ENCODE measurements at regions not wholly inside any gene's neighbourhood (a gene's known extent, or its start where the extent isn't known, plus 50 kb on each side); places are given as distances from the start of the nearest gene placed in this dataset.

GRCh38 chr1:208557046-208557722 lies 313.0 kb upstream of the PLXNA2 start (continued):
- no peak for TF ChIP-seq ZNF449 (tag by site-specific recombination; IDR thresholded peaks at IDR 0.05)
- no peak for TF ChIP-seq ZNF324 (tag by site-specific recombination; IDR thresholded peaks at IDR 0.05)

- POLR2A ChIA-PET = no interaction called here
- no peaks in the 10 kb centered on the region for H3K9me3 ChIP-seq (ENCODE audit: control insufficient read depth, insufficient read depth, low read depth, low read length)
- H3K36me3 ChIP-seq (ENCODE audit: control insufficient read depth in 2 of 2, insufficient read depth in 1 of 2, low read length in 2 of 2) = no peaks in the 10 kb centered on the region
- no peak for TF ChIP-seq BCL11A (tag by site-specific recombination; IDR thresholded peaks at IDR 0.05; ENCODE audit: low read depth)
- TF ChIP-seq ZNF837 (tag by site-specific recombination; IDR thresholded peaks at IDR 0.05) = no peak
- no peak for TF ChIP-seq ZNF548 (tag by site-specific recombination; IDR thresholded peaks at IDR 0.05)
- TF ChIP-seq ZNF426 (tag by site-specific recombination; IDR thresholded peaks at IDR 0.05) = no peak
- TF ChIP-seq ZNF473 (tag by site-specific recombination; IDR thresholded peaks at IDR 0.05) = no peak
- TF ChIP-seq KLF17 (tag by site-specific recombination; IDR thresholded peaks at IDR 0.05) = no peak
- no peak for TF ChIP-seq ZNF785 (tag by site-specific recombination; IDR thresholded peaks at IDR 0.05)
- TF ChIP-seq ZNF354C (tag by site-specific recombination; IDR thresholded peaks at IDR 0.05; ENCODE audit: borderline replicate concordance, low read depth) = no peak
- TF ChIP-seq SP2 (tag by site-specific recombination; IDR thresholded peaks at IDR 0.05) = no peak
- TF ChIP-seq ZNF48 (tag by site-specific recombination; IDR thresholded peaks at IDR 0.05) = no peak
- no peak for TF ChIP-seq ZNF37A (tag by site-specific recombination; IDR thresholded peaks at IDR 0.05)
- no peaks in the 10 kb centered on the region for H3K4me1 ChIP-seq (ENCODE audit: control insufficient read depth, insufficient read depth, low read length)
- H3K27ac ChIP-seq (ENCODE audit: extremely low read depth, low read depth, low read length) = no peak overlapping the region
- no peak overlapping the region for H3K4me3 ChIP-seq (ENCODE audit: low read depth, low read length)
- CTCF ChIA-PET = no interaction called here
These were observed 313.5 kb upstream of the PLXNA2 start for GRCh38 chr1:208557723-208558094.

GRCh38 chr1:208559597-208560329 lies 315.6 kb upstream of the PLXNA2 start:
- Histone ChIP-seq H3K27ac (ENCODE audit: extremely low read depth, low read depth, low read length) (no peak overlapping the region), H3K9me3 (ENCODE audit: control insufficient read depth, insufficient read depth, low read depth, low read length) (no peaks in the 10 kb centered on the region), H3K4me1 (ENCODE audit: control insufficient read depth, insufficient read depth, low read length) (no peaks in the 10 kb centered on the region), H3K4me3 (ENCODE audit: low read depth, low read length) (no peak overlapping the region), H3K36me3 (ENCODE audit: control insufficient read depth in 2 of 2, insufficient read depth in 1 of 2, low read length in 2 of 2) (no peaks in the 10 kb centered on the region)
- ChIA-PET CTCF (interaction anchor here (0.7 to 1.0 kb wide), 2 partner anchors 9 to 538 kb away, joined by 3 read pairs; no protein-coding TSS in a partner anchor), POLR2A (no interaction called here)
- TF ChIP-seq ZNF292 (tag by site-specific recombination; IDR thresholded peaks at IDR 0.05; ENCODE audit: borderline replicate concordance, low read depth) (no peak), TCF7L2 (IDR thresholded peaks at IDR 0.05; ENCODE audit: borderline replicate concordance, low read depth, low read length) (no peak), KLF17 (tag by site-specific recombination; IDR thresholded peaks at IDR 0.05) (no peak), SP2 (tag by site-specific recombination; IDR thresholded peaks at IDR 0.05) (no peak), ZNF221 (tag by site-specific recombination; IDR thresholded peaks at IDR 0.05; ENCODE audit: borderline replicate concordance) (no peak), ZBTB26 (tag by site-specific recombination; optimal IDR thresholded peaks at IDR 0.05) (no peak)
